Prostate gland (tissue), 2 donors: ENCODE measurements at regions not wholly inside any gene's neighbourhood (a gene's known extent, or its start where the extent isn't known, plus 50 kb on each side); places are given as distances from the start of the nearest gene placed in this dataset.

Experiments
- CTCF ChIP-seq, 4 experiments: fragments of 200-600 bp in 2 of 4; fragments of 450-650 bp in 2 of 4; sonication (generic) in 2 of 4; IDR thresholded peaks; 1 replicate in 3 of 4; 2 replicates in 1 of 4; pipeline ENCODE4 v1.5.1; 2016 to 2019; ENCODE audit warnings: antibody characterized with exemption in 4 of 4, mild to moderate bottlenecking in 2 of 4, moderate library complexity in 2 of 4
- POLR2A ChIP-seq: fragments of 450-650 bp; IDR thresholded peaks from one replicate; pipeline ENCODE4 v1.6.1; 2016; ENCODE audit warnings: antibody characterized with exemption, mild to moderate bottlenecking
- POLR2AphosphoS5 ChIP-seq: sonication (generic); formaldehyde crosslinking; IDR thresholded peaks from one replicate; pipeline ENCODE4 v1.6.1; 2017; ENCODE audit warnings: antibody characterized with exemption

- no peak for TF ChIP-seq CTCF (IDR thresholded peaks at IDR 0.05)
- no peak for TF ChIP-seq POLR2A
- no peak for TF ChIP-seq POLR2AphosphoS5
These were observed 192.1 kb downstream of the HGF start for GRCh38 chr7:81577642-81578340.
